KG1 (cell line): ENCODE measurements at regions not wholly inside any gene's neighbourhood (a gene's known extent, or its start where the extent isn't known, plus 50 kb on each side); places are given as distances from the start of the nearest gene placed in this dataset.
"Not testable (repeated sequence)": the region's sequence is repeated elsewhere in the genome, so short reads cannot be mapped to it uniquely, and the experiment has no call there.

ENCODE experiments used
- DNase-seq: peaks from one replicate; lab custom pipeline; 2025; lab: John Stamatoyannopoulos, UW

DNA sequence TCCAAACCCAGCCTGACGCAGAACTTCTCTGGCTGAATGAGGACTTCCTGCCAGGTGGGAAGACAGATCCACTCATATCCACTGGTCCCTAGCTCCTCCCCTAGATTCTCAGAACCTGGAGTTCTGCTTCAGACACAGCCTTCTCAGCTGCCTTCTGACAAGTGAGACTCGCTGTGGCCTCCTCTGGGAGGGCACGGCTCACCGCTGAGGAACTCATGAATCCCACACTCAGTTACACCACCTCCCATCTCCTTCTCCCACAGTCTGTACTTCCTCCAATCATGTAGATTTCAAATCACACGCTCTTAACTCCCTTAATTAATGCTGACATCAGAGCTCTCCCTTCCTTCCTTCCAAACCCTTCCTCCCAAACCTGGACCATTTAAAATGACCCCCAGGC lies 86.4 kb upstream of the TMEM45B start:
- DNase-seq: no peak

DNA sequence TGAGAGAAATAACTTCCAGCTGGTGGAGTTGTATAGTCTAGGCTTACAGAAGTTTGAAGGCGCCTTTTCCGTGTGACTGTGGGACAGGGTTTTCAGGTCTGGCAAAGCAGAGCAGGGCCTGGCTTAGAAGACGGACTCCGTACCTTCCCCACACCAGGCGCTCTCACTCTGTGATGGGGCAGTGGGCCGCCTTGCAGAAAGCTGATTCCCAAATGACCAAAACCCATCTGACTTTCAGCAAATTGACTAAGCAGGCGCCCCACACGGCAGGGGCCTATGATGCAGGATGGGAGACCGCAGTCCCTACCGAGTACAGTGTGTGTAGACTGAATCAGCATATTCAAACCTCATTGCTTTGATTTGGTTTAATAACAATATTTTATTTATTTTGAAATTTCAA lies 85.8 kb upstream of the TMEM45B start:
- DNase-seq: no peak

- DNase-seq: no peak
Measured at GRCh38 chr11:129731316-129731715, 84.3 kb upstream of the TMEM45B start.

- no peak for DNase-seq
Measured at GRCh38 chr11:129732941-129733340, 82.7 kb upstream of the TMEM45B start.

DNA sequence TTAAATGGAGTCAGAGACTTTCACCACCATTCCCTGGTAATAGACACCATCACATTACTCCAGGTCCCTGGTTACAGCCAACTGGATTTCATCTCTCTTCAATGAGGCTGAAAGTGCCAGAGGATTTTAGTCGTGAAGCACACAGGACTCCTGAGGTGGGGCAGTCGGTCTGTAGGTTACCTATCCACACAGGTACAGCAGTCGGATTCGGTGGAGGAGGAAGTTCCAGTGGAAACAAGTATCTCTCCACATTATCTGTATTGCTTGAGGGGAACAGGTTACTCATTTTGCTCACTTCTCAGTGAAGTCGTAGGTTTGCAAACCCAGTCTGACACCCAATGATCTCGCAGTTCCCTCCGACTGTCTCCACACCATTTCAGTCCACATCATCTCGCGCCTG lies 82.3 kb upstream of the TMEM45B start:
- DNase-seq: no peak

DNA sequence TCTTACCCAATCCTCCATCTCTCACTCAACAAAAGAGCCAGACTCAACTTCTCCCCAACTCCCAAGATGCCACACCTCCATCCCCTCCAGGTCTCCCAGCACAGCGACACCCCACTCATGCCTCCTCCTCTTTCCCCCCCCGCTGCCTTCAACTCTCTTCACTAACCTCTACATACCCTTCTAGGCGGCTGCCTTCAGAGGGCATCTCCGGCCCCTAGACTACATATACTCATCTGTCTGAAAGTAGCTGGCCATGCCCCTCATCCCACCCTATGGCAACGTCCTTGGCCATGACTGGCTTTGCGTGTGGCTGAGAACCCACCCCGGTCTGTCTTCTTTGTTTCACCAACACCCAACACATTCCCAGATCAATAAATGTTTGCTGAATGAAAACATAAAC lies 81.7 kb upstream of the TMEM45B start:
- no peak for DNase-seq

DNA sequence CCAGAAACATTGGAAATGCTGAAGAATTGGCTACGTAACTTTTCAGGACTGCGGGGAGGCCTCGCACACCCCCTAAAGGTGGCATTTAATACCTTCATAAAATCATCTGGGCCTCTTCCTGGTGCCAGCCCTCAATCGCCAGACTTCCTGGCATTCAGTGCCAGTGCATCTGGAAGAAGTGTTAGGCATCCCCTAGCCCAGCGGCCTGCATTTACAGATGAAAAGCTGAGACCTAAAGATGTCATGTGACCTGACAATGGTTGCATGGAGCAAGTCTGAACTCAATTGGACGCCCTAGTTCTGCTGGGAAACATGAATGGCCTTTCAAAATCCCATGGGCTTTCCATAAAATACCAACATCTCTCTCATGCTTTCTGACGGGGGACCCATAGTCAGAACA lies 81.0 kb upstream of the TMEM45B start:
- no peak for DNase-seq

DNA sequence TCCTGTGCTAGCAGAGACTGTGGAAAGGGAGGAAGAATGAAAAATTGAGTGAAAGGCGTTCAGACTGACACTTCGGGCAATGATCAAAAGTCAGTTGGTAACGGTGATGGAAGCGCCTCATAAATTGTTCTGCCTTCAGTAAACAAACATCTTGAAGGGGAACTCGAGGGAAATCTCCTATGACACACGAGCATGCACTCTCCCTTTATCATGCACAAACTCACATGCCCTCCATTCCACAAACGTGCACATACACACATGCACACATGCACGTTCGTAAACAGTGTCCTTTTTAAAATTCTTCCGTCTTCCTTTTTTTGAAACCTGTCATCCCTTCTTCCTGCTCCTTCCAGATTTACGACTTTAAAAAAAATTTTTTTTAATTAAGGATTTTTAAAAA lies 77.8 kb upstream of the TMEM45B start:
- no peak for DNase-seq

DNA sequence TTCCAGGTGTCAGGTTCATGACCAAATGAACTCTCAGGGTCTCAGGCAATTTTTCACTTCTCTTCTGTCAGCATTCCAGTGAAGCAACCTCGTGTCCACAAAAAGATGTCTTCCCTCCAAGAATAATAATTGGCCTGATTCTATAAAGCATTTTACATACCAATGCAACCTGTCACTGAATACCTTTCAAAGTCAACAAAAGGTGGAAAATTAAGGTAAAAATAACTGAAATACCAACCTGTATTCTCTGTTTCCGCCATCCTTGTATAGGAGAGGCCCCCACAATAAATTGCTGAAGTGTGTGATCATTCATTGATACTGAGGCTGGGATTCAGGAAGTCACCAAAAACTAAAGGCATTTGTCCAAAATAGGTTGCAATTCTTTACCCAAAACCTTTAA lies 77.4 kb upstream of the TMEM45B start:
- DNase-seq: no peak

DNA sequence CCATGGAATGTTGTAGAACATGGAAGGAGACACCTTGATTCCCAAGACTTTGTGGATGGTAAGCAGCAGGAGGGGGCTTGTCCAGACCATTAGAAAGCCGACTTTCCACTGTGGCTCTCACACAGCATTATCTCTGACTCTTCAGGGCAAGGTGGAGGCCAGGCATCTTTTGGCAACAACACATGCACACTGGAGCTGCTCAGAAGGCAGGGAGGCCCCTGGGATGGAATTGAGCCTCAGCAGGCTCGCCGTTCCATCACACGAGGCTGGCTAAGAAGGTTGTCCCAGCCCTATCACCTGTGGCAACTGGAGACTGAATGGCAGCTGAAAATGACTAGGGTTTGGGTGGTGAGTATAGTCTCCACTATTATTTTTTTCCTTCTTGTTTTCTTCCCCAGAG lies 76.3 kb upstream of the TMEM45B start:
- DNase-seq: no peak

DNA sequence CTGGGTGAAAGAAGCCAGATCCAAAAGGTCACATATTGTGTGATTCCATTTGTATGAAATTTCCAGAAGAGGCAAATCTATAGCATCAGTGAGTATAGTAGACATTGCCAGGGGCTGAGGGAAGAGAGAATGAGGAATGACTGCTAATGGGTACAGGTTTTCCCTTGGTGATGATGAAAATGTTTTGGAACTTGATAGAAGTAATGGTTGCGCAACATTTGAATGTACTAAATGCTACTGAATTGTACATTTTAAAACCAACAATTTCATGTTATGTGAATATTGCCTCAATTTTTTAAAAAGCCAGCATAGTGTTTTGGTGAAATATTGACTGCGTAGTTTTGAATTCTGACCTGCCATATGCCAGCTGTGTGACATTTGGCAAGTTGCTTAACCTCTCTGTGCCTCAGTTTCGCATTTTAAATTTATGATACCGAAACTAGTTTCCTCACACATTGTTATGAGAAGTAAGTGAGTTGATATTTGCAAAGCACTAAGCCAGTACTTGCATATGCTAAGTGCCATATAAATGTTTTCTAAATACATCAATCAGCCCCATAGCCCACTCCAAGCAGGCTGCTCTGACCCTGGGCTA lies 75.4 kb upstream of the TMEM45B start:
- no peak for DNase-seq

- no peak for DNase-seq
Measured at GRCh38 chr11:129743112-129743815, 72.4 kb upstream of the TMEM45B start.

DNA sequence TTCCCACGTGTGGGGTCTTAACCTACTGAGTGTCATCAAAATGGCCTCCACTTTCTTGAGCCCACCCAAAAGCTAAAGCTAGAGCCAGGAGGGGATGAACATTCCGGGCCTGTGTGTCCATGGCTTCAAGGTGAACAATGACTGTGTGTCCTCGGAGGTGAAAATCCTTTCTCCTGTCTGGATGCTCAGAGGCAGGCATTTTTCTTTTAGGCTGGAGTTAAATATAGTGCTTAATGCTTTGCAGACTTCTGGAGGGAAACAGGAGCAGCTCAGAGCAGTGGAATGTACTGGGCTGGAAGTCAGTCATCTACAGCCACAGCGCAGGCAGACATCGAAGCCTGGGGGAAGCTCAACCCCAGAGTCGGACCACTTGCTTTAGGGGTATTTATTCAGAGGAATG lies 68.6 kb upstream of the TMEM45B start:
- no peak for DNase-seq

GRCh38 chr11:129749141-129749540 lies 66.5 kb upstream of the TMEM45B start:
- DNase-seq: no peak

DNA sequence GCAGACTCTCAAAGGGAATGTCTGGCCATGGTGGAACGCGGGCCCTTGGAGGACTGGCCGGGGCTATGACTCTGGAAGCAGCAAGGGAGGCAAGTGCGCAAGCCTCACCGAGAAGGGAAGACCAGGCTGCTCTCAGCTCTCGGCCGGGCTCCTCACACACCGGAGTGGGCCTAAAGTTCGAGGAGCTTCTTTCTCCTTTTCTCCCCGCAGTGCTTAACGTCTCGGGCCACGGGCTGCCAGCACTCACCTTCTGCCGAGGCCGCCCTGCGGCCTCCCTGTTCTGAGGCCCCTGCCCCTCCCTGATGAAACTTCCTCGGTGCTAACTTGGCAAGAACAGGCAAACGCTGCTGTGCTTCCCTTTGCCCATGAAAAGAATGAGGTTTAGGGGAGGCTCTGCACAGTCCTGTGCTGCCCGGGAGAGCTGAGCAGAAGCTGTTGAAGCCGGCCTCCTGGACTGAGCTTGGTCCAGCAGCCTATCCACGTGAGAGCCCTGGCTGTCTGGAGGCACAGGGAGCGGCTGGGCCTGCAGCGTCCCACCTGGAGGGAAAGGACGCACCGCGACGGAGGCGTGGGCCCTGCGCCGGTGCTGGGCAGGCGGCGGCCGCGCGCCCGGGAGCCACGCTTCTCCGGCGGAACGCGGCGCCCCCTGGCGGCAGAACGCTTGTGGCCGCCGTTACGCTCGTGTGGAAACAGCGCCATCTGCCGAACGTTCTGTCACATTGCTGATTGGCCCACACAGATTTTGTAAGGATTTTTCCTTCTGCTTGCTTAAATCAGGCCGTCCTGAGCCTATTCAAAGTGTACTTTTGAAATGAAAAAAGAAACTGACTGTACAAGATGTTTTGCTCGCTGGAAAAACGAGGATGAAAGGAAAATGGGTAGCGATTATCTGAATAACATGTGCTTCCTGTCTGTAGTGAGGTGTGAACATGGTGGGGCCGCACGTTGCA lies 65.0 kb upstream of the TMEM45B start:
- DNase-seq: peak; percentile 81

DNA sequence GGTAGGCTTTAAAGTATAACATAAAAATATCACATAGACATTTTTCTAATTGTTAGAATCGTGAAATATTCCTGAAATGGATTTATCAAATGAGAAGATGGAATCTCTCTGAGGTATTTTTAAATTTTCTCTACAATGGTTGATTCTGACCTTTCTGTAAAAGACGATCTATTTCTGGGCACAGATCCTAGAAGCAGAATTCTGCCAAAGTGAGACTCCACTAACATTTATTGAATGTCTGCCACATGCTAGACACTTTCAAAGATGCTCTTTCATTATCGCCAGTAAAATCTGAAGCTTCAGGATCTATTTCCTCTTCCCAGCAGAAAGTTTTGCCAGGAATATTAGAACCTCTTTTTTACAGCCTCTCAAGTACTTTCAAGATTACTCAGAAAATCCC lies 64.1 kb upstream of the TMEM45B start:
- DNase-seq: no peak

DNA sequence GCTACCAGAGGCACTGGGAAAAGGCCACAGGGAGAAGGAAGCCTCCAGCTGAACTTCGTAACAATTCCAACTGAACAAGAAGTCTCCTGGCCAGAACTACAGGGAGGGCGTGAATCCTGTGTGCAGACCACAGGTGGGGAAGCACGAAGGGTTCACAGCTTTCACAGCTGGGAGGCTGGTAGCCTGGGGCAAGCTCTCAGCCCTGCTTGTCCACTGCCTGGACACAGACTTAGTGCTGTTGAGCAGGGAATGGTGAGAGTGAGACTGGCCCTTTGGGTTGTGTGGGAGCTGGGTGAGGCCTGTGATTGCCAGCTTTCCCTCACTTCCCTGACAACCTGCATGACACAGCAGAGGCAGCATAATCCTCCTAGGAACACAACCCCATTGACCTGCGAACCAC lies 52.1 kb upstream of the TMEM45B start:
- DNase-seq: not testable (repeated sequence)

DNA sequence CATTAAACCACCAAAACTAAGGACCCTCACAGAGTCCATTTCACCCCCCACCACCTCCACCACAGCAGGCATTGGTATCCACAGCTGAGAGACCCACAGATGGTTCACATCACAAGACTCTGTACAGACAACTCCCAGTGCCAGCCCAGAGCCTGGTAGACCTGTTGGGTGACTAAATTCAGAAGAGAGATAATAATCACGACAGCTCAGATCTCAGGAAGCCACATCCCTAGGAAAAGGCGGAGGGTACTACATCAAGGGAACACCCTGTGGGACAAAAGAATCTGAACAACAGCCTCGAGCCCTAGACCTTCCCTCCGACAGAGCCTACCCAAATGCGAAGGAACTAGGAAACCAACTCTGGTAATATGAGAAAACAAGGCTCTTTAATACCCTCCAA lies 51.4 kb upstream of the TMEM45B start:
- DNase-seq: not testable (repeated sequence)
